ENCODE measurements at regions not wholly inside any gene's neighbourhood (a gene's known extent, or its start where the extent isn't known, plus 50 kb on each side); places are given as distances from the start of the nearest gene placed in this dataset.
A peak's percentile ranks its signal among the peaks of the same experiment; 100 is the strongest.
"Not testable (repeated sequence)": the region's sequence is repeated elsewhere in the genome, so short reads cannot be mapped to it uniquely, and the experiment has no call there.

GRCh38 chr13:46498650-46499049 lies 54.3 kb upstream of the LRCH1 start:
- DNase-seq: no peak

- DNase-seq: no peak
Measured at GRCh38 chr13:46496086-46496485, 56.9 kb upstream of the LRCH1 start.

- DNase-seq: no peak
Measured at GRCh38 chr13:46495651-46496050, 57.3 kb upstream of the LRCH1 start.

- DNase-seq: no peak
Measured at GRCh38 chr13:46495066-46495465, 57.9 kb upstream of the LRCH1 start.

- peak; percentile 58 for DNase-seq
Measured at GRCh38 chr13:46492946-46493345, 60.0 kb upstream of the LRCH1 start.

GRCh38 chr13:46491641-46492040 lies 61.3 kb upstream of the LRCH1 start:
- no peak for DNase-seq

GRCh38 chr13:46490713-46491112 lies 62.3 kb upstream of the LRCH1 start:
- not testable (repeated sequence) for DNase-seq

GRCh38 chr13:46490129-46490528 lies 62.8 kb upstream of the LRCH1 start:
- peak; percentile 66 for DNase-seq

- DNase-seq: no peak
Measured at GRCh38 chr13:46489586-46490023, 63.4 kb upstream of the LRCH1 start.

- DNase-seq: no peak
Measured at GRCh38 chr13:46487748-46488147, 65.2 kb upstream of the LRCH1 start.

- no peak for DNase-seq
Measured at GRCh38 chr13:46486270-46486669, 66.7 kb upstream of the LRCH1 start.

GRCh38 chr13:46484561-46484960 lies 68.4 kb upstream of the LRCH1 start:
- no peak for DNase-seq

GRCh38 chr13:46481166-46481565 lies 71.8 kb upstream of the LRCH1 start:
- DNase-seq: no peak

- DNase-seq: peak; percentile 81
Measured at GRCh38 chr13:46480131-46480530, 72.8 kb upstream of the LRCH1 start.

- DNase-seq: peak; percentile 87
Measured at GRCh38 chr13:46479691-46480090, 73.3 kb upstream of the LRCH1 start.

GRCh38 chr13:46479283-46479682 lies 73.7 kb upstream of the LRCH1 start:
- DNase-seq: peak; percentile 82

GRCh38 chr13:46478651-46479050 lies 74.3 kb upstream of the LRCH1 start:
- no peak for DNase-seq

GRCh38 chr13:46476174-46476573 lies 76.8 kb upstream of the LRCH1 start:
- no peak for DNase-seq

GRCh38 chr13:46475541-46475991 lies 77.4 kb upstream of the LRCH1 start:
- no peak for DNase-seq

- peak; percentile 90 for DNase-seq
Measured at GRCh38 chr13:46473806-46474205, 79.2 kb upstream of the LRCH1 start.

GRCh38 chr13:46472384-46472783 lies 80.6 kb upstream of the LRCH1 start:
- no peak for DNase-seq

- not testable (repeated sequence) for DNase-seq
Measured at GRCh38 chr13:46469699-46470098, 82.6 kb upstream of the RUBCNL start.

GRCh38 chr13:46468570-46469463 lies 81.8 kb upstream of the RUBCNL start:
- no peak for DNase-seq

- peak; percentile 79 for DNase-seq
Measured at GRCh38 chr13:46467694-46468093, 80.6 kb upstream of the RUBCNL start.

GRCh38 chr13:46466074-46466473 lies 79.0 kb upstream of the RUBCNL start:
- not testable (repeated sequence) for DNase-seq
